ENCODE measurements at regions not wholly inside any gene's neighbourhood (a gene's known extent, or its start where the extent isn't known, plus 50 kb on each side); places are given as distances from the start of the nearest gene placed in this dataset.

- TF ChIP-seq POLR2AphosphoS5 (IDR thresholded peaks at IDR 0.05) (no peak), CTCF (IDR thresholded peaks at IDR 0.05) (no peak)
Observed at GRCh38 chr12:61647566-61647965, 612.6 kb upstream of the USP15 start.
